Stimulated activated CD4-positive, alpha-beta T cell treated with anti-CD3 and anti-CD28 coated beads, Interleukin-1b, Interleukin-23, amount 100 ng/mL, for 48 hours (primary cell): ENCODE measurements at regions not wholly inside any gene's neighbourhood (a gene's known extent, or its start where the extent isn't known, plus 50 kb on each side); places are given as distances from the start of the nearest gene placed in this dataset.
A peak's percentile ranks its signal among the peaks of the same experiment; 100 is the strongest.
"Not testable (repeated sequence)": the region's sequence is repeated elsewhere in the genome, so short reads cannot be mapped to it uniquely, and the experiment has no call there.

ENCODE experiments used
- DNase-seq: peaks from one replicate; pipeline ENCODE4 v3.0.0-alpha.2; 2020

DNA sequence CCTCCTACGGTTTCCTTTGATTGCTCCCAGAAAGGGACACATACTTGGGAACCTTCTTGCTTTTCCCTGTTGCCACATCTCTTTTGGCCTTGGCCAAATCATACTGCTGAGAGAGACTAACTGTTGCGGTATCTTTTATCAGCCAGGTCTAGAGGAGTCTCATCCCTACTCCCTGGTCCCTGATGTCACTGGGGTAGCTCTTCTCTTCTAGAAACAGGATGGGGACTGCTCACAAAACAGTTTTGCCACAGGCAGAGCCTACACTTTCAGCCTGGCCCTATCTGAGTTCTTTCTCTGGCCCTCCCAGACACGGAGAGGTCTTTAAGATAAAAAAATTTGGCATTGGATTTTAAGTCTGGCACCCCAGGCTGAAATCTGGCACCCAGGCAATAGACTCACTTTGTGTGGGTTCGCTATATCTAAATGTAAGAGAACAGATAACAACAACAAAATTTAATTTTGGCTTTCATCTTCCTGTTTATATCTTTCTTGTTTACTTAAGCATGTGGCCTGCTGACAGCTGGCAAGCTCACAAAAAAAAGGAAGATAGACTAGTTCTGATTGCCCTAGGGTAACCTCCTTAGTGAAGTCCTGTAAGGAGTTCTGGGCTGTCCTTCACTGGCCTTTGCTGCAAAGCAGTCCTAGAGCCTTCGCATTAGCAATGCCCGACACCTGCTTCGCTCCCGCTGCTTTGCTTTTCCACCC, 228.3 kb upstream of the NPVF start:
- DNase-seq, result no peak

- no peak for DNase-seq
Measured at GRCh38 chr7:25459057-25459456, 230.8 kb upstream of the NPVF start.

DNA sequence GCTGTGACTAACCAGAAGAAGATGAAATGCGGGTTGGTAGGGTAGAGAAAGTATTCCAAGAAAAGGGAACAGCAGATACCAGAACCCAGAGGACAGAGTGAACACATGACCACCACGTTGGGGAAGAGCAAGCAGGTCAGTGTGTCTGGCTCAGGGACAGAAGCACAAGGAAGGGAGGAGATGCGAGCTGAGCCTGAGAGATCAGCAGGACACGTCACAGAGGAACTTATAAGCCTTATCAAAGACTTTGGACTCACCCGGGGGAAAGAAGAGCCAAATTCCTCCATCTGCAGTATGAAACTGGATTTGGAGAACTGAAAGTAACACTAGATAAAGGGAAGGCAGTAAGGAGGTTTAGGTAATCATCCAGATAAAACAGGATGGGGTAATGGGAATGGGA, 232.1 kb upstream of the NPVF start:
- DNase-seq, result no peak

DNA sequence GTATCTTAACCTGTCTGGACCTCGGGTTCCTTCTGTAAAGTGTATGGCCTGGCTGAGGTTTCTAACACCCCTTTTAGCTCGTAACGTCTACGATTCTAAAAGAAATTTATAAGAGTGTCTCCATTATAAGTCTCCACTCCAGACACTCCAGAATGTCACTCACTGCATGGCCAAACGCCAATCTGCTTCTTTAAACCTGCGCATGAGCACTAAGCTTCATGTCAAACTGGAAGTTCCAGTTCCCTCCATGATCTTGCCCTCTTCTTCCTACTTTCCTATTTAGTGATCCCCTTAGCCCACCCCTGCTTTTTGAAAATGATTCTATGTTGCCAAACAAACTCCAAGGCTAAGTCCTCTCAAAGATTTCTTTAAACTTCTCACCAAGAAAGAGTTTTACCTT, 241.4 kb upstream of the NPVF start:
- no peak for DNase-seq

- DNase-seq, result no peak
Measured at GRCh38 chr7:25476863-25477499, 248.7 kb upstream of the NPVF start.

GRCh38 chr7:25478221-25478620, 249.9 kb upstream of the NPVF start:
- not testable (repeated sequence) for DNase-seq

DNA sequence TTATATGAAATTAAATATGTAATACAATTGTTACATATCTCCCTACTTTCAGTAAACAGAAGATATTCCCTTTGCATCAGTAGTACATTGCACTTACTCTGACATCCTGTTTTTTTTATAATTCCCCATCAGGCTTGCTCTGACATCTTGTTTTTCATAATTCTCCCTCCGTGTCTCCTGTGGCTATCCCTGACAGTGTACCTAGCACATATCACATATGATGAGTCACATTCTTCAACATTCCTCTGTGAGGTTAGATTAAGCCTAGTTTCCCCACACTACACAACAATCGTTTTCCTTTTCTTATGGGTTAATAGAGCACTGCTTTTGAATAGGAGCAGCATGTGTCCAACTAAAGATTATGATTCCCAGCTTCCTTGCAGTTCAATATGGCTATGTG, 250.6 kb upstream of the NPVF start:
- DNase-seq, result no peak

DNA sequence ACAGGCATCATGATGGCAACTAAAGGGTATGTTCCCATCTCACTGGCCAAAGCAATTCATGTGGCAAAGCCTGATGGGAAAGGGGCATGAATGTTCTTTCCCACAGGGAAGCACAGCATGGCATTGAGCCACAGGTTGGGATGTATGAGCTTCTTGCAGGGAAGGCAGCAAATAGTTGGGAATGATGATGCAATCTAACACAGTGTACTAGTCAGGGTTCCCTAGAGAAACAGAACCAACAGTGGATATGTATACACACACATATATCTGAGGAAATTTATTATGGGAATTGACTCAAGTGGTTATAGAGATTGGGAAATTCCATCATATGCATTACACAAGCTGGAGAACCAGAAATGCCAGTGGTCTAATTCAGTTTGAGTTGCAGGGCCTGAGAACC, 253.6 kb upstream of the NPVF start:
- DNase-seq, result no peak

GRCh38 chr7:25482631-25483030, 254.3 kb upstream of the NPVF start:
- DNase-seq, result no peak

DNA sequence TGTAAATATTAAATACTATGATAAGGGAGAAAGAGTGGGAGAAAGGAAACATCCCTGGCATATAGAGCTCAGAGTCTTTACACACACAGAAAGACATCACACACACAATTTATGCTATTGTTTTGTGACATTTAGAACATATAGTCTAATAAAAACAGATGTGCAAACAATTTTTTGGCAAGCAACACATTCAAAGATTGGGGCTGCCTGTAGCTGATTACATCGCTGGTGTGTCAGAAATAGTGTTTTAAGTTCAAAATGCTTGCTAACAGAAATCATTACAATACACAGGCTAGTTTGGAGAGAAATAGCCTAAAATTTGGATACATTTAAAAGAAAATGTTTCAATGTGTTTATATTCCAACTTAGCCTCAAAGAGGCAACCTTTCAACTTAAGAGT, 256.7 kb upstream of the NPVF start:
- DNase-seq, result no peak

- DNase-seq, result no peak
Measured at GRCh38 chr7:25486656-25487055, 258.4 kb upstream of the NPVF start.

- no peak for DNase-seq
Measured at GRCh38 chr7:25493805-25494366, 265.6 kb upstream of the NPVF start.

GRCh38 chr7:25494896-25495295, 266.6 kb upstream of the NPVF start:
- no peak for DNase-seq

DNA sequence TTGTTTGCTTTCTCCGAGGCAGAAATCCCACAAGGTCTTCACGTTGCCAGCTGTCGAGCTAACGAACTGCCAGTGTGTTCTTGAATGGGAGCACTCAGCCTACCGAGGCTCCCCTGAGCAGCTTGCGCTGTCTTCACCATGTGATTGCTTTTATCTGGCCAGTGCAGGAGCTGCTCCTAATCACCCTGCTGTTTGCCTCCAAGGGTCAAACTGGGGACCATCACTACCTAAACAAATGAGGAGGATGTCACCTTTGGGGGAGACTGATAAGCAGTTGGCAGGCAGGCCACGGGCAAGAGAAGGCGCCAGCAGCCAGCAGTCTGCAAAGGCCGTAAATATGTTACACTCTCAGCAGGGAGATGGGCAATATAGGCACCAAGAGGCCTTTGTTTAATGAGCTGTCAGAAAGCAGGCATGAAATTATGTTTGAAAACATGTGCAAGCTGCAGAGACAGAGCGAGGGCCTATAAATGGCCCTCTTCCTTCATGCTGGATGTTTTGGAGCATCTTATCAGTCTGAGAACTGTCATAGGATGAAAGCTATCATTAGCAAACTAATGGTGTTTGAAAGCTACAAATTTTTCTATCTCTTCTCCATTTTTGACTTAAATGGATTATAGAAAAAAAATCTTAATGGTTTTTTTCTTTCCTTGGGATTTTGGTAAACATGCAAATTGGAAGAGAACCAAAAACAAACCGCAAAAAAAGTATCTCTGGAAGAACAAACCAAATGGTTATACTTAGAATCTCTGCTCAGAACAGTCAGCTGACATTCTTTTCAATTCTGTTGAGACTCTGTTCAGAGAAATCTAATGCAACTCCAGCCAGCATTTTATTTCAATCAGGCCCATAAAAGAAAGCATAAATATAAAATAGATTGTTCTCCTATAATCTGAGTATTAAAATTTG, 267.3 kb upstream of the NPVF start:
- no peak for DNase-seq

DNA sequence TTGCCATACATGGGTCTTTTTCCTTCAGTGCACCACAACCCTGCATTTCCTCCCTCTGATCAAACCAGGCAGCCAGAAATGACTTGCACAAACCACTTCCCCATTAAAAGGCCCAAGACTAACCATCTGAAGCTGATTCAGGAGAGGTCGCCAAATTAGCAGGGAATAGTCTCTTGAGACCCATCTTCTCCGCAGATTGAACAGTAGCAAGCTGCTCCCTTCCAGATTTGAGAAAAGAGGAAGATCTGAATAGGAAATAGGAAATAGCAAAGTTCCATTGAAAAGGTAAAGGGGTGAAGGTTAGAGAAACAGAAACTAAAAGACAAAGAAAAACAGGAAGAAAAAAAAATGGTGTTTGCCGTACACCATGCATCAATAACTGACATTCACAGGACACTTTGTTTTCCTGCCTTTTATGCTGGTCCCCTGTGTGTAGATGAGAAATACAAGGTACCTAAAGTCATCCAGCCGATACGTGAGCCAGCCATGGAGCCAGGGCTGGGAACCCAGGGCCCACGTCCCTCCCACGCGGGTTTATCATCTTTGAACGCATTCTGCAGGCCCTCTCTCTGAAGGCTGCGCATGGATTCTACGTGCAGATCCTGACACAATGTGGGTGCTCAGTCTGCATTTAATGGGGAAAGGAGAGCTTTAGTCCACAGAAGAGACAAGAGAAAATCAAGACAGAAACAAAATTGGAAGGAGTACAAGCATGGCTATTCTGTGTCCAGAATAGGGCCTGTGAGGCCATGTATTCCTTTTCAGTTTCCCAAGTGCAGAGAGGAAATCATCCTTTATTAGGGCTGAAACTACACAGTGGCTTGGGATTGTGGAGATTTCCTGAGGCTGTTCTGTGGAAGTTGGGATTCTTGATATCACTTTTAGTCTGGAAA, 268.4 kb upstream of the NPVF start:
- DNase-seq, result no peak

DNA sequence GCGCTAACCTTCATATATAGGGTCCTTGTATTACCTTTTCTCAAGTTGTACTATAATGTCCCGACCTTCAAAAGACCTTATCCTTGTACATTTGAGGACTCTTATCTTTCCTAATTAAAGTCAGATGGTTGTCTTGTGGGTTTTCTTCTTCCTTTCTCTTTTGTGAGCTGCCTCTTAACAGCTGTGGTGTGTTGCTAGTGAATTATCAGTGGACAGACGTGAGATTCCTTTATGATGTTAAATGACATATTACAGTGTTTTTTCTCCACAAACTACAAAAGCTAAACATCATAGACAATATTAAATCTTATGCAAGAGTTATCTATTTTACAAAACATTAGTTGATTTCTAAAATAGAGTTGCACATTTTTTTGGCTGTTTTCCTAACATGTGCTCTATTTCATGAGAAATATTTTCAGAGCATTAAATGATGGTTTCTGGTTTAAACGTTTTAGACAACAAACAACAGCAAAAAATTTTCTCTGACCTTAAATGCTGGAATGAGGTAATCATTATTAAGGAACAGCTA, 272.2 kb upstream of the NPVF start:
- no peak for DNase-seq

DNA sequence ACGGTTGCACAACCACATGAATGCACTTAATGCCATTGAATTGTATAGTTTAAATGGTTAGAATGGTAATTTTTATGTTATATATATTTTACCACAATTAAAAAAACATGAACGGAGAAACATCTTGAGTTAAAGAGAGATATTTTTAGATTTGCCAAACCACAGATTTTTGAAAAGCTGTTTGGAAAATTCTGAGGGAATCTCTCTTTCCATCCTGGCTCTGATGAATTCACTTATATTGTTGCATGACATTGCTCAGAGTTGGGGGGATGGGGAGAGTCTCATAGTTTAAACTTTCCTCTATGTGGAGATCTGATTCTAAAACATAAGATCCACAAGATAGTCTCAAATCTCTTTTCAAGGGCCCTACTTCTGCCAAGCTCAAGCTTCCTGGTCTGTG, 275.0 kb upstream of the NPVF start:
- DNase-seq, result no peak

DNA sequence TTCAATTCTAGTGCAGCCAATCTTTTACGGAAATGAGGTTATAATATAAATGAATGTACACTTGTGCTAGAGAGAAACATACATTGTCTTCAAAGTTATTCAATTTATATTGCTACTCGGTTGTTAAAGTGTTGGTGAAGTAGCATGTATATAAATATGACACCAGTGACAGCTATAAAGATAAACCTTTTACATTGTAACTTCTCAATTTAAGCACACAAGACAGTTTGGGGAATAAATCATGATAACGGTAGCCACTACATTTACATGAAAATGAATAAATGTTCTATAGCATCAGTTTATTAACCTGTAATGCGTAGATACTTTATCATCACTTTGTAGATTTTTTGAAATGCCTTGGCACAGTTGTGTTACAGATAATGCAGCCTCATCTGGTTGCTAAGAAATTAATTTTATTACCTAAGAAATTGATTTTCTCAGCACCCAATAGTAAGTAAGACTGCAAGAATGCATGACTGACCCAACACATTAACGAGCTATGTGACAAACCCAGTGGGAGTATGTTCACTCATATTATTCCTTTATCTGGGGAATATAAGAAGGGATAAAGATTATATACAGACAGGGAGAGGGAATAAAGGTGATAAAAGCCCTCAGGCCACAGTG, 283.9 kb upstream of the NPVF start:
- no peak for DNase-seq

GRCh38 chr7:25515633-25516275, 287.5 kb upstream of the NPVF start:
- peak; percentile 22 for DNase-seq

DNA sequence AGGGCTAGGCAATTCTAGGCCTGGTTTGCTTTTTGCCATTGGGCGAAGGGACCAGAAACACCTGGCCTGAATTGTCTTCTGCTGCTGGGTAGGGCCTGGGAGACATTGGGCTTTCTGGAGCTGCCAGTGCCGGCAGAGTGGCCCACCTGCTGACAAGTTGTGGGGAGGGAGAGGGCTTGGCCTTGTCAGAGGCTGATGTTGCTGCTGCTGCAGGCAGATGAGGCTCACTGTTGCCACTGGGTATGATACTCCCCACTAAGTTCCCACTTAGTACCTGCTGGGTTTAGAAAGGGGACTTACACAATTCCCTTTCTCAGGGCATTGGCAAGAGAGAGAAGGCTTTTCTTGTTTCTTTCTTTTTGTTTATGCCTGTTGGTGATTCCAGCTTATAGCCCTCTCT, 289.6 kb upstream of the NPVF start:
- DNase-seq, result no peak

DNA sequence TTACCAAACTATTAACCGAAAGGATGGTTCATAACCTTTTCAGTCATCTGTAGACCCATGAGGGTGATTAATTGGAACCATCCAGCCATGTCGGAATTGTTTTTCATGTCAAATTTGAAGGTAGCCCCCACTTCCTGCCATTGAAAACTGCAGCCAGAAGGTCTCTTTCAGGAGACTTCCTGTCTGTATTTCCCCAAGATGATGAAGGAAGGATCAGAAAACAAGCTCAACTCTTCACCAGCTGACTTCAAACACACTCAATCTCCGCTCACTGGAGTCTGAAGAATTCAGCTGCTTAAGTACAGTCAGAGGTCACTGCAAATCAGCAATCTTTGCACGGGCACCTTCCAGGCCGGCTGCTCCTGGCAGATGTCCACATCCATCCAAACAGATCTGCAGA, 291.7 kb upstream of the NPVF start:
- no peak for DNase-seq
